ACHN (cell line): ENCODE measurements at regions not wholly inside any gene's neighbourhood (a gene's known extent, or its start where the extent isn't known, plus 50 kb on each side); places are given as distances from the start of the nearest gene placed in this dataset.

Experiments used
- DNase-seq: peaks from one replicate; pipeline ENCODE4 v3.0.0-alpha.2; 2015
- in situ Hi-C: cut with HindIII; loops from 2 replicates; pipeline ENCODE4 v1.10.0; 2017; ENCODE audit warnings: low sequenced_read_pairs, low pct_ligation_motif_present, low pct_unique_long_range_greater_than_20kb

DNA sequence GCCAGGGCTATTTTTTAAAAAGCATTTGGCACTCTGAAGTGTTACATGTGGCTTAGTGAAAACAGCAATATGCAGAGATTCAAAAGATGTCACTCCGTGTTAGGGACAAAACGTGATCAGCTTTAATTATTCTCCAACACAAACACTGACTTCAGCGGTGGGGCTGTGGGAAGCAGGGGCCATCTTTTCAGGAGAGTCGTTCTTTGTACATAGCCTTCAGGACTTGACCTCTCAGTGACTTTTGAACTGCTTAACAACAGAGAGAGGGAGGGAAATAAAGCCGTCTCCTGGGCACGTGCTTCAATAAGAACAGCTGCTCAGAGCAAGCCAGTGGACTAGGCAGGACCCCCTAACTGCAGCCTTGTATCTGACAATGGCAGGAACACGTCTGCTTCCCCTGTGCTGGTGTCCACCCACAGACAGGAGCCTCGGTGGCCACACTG lies 95.0 kb upstream of the HDAC4 start:
- in situ Hi-C loops, result no loop called here
- DNase-seq, result no peak

DNA sequence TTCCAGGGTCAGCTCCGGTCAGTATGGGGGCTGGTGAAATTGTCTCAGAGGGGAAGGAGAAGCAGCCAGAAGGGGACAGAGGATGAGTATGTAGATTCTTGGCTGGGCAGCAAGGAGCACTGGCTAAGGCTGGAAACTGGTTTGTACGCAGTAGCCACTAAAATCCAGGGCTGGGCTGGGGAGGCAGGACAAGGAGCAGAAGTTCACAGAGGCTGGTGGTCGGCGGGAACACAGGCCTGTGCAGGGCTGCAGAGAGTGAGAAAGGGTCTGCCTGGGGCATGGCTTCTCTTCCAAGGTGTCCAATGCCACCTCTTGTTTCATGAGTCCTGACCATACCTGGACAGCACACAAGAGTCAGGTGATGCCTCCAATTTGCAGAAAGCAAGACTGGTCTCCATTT lies 94.4 kb upstream of the HDAC4 start:
- in situ Hi-C loops, result no loop called here
- DNase-seq, result no peak

GRCh38 chr2:239494578-239494977 lies 93.8 kb upstream of the HDAC4 start:
- in situ Hi-C loops, result no loop called here

DNA sequence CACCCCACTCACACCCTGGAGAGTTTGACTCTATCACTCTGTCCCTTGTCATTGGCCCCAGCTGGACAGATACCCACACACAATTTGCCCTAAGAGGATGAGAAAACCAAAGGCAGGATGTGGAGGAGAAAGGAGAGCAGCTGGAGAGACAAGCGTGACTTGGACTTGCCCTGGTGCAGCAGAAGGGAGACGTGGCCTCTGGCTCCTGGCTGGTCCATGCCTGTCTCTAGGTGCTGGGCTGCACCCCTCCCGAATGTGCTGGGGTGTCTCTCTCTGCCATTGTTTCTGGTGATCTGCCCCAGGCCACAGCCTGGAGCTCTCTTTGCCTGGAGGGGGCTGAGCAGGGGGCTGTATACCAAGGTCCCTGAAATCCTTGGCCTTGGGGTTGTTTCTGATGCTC lies 88.7 kb upstream of the HDAC4 start:
- DNase-seq, result no peak
- in situ Hi-C loops, result no loop called here

More at GRCh38 chr2:239494578-239494977, 93.8 kb upstream of the HDAC4 start:
- no peak for DNase-seq

- in situ Hi-C loops, result no loop called here
- DNase-seq, result no peak
Observed at GRCh38 chr2:239488125-239488524, 87.3 kb upstream of the HDAC4 start.

DNA sequence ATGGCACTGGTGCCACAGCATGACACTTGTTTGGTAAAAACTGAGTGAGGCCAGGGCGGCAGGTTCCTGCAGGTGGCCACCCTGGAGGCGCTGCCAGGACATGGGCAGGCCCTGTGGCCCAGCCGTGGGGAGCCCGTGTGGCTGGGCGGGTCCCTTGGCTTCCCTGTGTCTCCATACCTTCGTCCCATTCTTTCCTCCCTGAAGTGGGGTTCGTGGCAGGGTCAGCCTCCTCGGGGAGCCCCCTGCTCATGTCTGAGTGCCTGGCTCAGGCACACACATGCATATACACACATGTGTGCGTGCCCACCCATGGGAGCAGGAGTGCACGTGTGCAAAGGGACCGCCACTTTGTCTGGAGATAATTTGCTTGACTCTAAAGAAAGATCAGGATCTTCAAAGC lies 86.5 kb upstream of the HDAC4 start:
- in situ Hi-C loops, result no loop called here
- DNase-seq, result no peak

DNA sequence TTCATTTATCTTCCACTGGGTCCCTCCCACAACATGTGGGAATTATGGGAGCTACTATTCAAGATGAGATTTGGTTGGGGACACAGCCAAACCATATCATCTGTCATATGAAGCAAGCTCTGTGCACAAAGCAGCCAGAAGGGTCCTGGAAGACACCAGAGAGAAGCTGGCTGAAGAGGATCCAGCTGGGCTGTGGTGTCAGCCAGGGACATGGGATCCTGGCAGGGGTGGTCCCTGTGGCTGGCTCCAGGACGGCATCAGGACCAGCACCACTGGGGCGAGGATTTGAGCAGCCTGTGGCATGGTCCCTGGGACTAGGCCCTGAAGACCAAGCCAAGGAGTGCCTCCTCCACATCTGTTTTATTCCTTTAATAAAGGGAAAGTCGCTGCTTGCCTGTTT lies 84.8 kb upstream of the HDAC4 start:
- DNase-seq, result no peak
- in situ Hi-C loops, result no loop called here

GRCh38 chr2:239484571-239485355 lies 83.9 kb upstream of the HDAC4 start:
- no peak for DNase-seq
- in situ Hi-C loops, result no loop called here

DNA sequence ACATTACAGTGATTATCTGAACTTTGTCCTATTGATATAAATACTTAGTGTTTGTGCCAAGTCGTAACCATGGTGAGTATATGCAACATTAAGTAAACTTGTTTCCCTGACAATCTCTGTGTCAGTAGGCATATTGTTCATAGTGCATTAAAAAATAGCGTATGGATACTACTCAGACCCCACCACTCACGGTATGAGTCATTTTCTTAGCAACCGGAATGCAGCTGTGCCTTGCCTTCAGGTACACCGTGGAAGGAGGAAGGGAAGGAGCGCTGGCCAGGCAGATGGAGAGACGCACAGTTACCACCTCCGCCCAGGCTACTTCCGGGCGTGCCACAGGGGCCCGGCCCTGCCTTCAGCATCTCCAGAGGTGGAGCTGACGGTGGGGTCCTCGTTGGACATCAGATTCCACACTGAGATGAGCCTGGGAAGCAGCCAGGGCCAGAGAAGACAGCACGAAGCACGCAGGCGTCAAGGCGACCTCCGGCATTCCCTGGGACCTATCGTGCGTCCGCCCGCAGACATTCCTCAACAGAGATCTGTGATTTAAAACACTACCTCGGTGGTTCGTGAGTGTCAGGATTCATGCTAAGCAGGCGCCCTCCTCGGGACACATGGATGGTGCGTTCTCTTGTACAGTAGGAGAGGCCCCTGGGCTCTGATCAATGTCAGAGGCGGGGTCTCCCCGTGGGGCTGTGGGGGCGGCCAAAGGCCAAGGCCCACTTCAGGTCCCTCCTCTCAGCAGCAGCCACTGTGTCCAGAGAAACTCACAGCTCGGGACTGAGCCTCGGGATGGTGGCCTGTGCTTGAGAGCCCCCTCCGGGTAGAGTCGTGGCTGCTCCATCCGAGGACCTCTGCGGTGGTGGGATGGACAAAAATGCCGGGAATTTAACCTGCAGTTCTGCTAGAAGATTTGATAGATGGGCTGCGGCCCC lies 82.2 kb upstream of the HDAC4 start:
- in situ Hi-C loops, result no loop called here
- no peak for DNase-seq

DNA sequence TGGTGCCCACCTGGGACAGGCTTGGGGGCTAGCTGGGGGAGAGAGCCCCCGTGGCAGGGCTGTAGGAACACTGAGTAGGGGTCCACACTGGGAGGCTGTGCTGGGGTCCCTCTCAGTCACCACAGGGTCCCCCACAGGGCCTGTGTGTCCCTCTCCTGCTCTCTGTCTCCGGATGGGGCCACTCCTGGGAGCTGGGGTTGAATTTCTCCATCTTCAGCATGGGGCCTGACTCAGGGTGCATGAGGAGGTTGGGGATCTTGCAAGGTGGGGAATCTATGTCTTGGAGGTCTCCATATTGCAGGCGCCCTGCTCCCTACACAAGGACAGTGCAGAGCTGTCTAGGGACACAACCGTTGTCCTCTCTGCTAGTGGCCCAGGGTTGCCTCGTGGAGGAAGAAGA lies 78.7 kb upstream of the HDAC4 start:
- in situ Hi-C loops, result no loop called here
- DNase-seq, result no peak

- no peak for DNase-seq
- in situ Hi-C loops, result no loop called here
Observed at GRCh38 chr2:239477591-239477990, 76.8 kb upstream of the HDAC4 start.

DNA sequence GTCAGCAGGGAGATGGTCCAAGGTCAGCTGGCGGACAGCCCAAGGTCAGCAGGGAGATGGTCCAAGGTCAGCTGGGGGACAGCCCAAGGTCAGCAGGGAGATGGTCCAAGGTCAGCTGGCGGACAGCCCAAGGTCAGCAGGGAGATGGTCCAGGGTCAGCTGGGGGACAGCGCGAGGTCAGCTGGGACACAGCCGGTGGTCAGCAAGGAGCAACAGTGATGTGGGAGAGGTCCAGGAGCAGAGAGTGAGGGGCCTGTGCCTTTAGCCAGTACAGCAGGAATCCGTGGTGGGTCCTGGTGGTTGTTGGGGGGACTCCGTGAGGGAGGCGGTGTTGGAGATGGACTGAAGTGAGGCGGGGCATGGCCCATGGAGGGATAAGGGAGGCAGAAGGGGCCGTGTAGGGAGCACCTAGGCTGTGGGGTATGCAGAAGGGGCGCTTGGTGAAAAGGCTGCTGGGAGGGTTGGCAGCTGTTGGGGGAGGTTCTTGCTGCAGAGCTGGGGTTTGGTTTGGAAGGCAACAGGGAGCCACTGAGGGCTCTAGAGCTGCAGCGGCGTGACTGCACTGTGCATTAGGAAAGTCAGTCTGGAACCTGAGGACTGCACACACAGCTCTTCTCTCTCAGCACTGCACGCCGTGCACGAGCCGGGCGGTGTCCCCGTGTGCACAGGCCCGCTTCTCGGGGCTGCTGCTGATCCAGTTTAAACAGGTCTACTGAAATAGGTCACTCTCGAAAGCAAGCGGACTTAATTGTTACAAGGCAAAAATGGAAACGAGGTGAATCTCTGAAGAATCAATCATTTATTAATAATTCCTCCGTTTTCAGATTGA lies 76.2 kb upstream of the HDAC4 start:
- in situ Hi-C loops, result no loop called here

DNA sequence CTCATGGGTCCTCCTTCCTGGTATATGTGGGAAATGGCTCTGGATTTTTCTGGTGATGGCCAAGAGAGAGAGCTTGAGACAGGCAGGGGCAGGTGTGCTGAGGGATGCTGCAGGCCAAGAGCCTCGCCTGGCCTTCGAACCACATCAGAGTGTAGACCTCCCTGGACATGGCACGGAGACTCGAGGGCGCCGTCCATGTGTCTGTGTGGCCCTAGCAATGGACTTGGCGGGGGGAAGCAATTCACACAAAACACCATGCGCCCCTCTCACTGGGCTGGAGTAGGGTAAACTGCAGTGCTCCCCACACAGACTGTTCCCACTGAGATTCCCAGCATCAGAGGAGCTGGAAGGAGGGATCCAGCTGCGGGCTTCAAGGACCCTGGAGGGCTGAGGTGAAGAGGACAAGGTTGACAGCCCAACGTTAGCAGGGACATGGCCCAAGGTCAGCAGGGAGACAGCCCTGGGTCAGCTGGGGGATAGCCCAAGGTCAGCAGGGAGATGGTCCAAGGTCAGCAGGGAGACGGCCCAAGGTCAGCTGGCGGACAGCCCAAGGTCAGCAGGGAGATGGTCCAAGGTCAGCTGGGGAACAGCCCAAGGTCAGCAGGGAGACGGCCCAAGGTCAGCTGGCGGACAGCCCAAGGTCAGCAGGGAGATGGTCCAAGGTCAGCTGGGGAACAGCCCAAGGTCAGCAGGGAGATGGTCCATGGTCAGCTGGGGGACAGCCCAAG lies 75.4 kb upstream of the HDAC4 start:
- in situ Hi-C loops, result no loop called here
- DNase-seq, result no peak

More for the DNA sequence above, 76.2 kb upstream of the HDAC4 start:
- DNase-seq, result no peak

DNA sequence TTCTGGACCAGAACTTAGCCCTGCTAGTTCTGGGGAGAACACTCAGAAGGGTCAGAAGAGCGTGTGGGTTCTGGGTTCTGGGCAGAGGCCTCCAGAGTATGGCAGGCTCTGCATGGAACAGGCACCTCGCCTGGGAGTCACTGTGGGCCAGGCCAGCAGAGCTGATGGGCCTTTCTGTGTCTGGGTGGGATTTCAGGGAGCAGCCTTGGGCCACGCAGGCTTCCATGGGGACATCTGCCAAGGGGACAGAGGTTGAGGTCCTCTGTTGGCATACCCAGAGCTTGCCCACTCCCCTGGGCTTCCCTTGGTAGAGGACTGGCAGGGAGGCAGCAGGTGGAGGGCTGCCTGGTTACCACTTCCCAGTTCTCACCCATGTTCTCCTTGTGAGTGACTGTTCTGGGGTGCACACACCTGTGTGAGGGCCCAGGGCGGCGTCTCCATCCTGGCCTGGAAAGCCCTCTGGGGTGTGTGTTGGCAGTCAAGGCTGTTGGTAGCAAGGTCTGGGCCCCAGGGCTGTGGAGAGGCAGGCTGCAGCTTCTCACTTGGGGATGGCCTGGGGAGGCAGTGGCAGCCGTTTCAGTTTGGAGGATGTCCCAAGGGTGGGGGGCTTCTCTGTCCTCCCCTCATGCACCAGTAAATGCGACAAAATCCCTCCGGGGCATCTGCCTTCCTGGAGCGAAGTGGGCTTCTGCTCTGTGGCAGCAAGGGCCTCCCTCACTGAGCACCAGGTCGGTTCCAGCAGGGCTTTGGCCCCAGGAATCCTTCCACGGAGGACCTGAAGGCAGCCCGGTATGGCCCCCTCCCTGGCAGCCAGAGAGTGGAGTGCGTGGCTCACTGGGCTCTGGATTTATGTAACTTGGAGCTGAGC lies 74.6 kb upstream of the HDAC4 start:
- DNase-seq, result no peak
- in situ Hi-C loops, result no loop called here

GRCh38 chr2:239473211-239473805 lies 72.5 kb upstream of the HDAC4 start:
- in situ Hi-C loops, result no loop called here
- DNase-seq, result no peak

- no peak for DNase-seq
- in situ Hi-C loops, result no loop called here
Observed at GRCh38 chr2:239472235-239472775, 71.5 kb upstream of the HDAC4 start.
